Caco-2 (cell line): ENCODE measurements at regions not wholly inside any gene's neighbourhood (a gene's known extent, or its start where the extent isn't known, plus 50 kb on each side); places are given as distances from the start of the nearest gene placed in this dataset.

Experiments
- BruUV-seq: library from RNA; stranded (reverse); fragments of 400-500 nt; replicated peaks from 2 replicates; lab custom pipeline; 2021; lab: Mats Ljungman, UMichigan
- CTCF ChIA-PET: fragments of 300-600 bp; sonication (Branson Sonifier 250); formaldehyde crosslinking; loops from one replicate; lab custom pipeline; 2022; ENCODE audit warnings: antibody characterized with exemption; lab: Charles Lee
- POLR2A ChIA-PET: fragments of 300-600 bp; sonication (Branson Sonifier 250); formaldehyde crosslinking; loops from one replicate; lab custom pipeline; 2022; ENCODE audit warnings: antibody characterized with exemption; lab: Charles Lee
- DNase-seq, 2 experiments: peaks; one replicate each; pipeline versions ENCODE4 v3.0.0 to v3.0.0-alpha.2; 2020 to 2022
- H3K27me3 ChIP-seq: replicated peaks from 2 replicates; pipeline ENCODE4 v1.6.0; 2011; ENCODE audit warnings: low read length; ENCODE audit not compliant: control insufficient read depth, insufficient read depth
- H3K36me3 ChIP-seq: 2 replicates; pipeline ENCODE4 v1.5.1; 2011; ENCODE audit warnings: low read length; ENCODE audit not compliant: control insufficient read depth, insufficient read depth
- H3K4me1 ChIP-seq: fragments of 250-450 bp; sonication (Bioruptor Pico); 2 replicates; pipeline ENCODE4 v1.5.1; 2020; ENCODE audit warnings: mild to moderate bottlenecking
- H3K4me3 ChIP-seq: 2 replicates; pipeline ENCODE4 v1.5.1; 2011; ENCODE audit warnings: low read depth, mild to moderate bottlenecking, control low read depth, low read length
- H3K9me3 ChIP-seq: fragments of 250-450 bp; sonication (Bioruptor Pico); 2 replicates; pipeline ENCODE4 v1.5.1; 2020; ENCODE audit warnings: mild to moderate bottlenecking, moderate library complexity
- H3K27ac Mint-ChIP-seq: one replicate; pipeline ENCODE4 v1.8.0; 2022; ENCODE audit warnings: mixed read lengths; ENCODE audit not compliant: unreplicated experiment
- H3K27me3 Mint-ChIP-seq: one replicate; pipeline ENCODE4 v1.8.0; 2022; ENCODE audit warnings: mixed read lengths; ENCODE audit not compliant: insufficient read depth, unreplicated experiment
- H3K36me3 Mint-ChIP-seq: one replicate; pipeline ENCODE4 v1.8.0; 2022; ENCODE audit warnings: mild to moderate bottlenecking, mixed read lengths; ENCODE audit not compliant: insufficient read depth, unreplicated experiment
- H3K4me1 Mint-ChIP-seq: one replicate; pipeline ENCODE4 v1.8.0; 2022; ENCODE audit warnings: low read depth, mixed read lengths; ENCODE audit not compliant: unreplicated experiment
- H3K4me3 Mint-ChIP-seq: one replicate; pipeline ENCODE4 v1.8.0; 2022; ENCODE audit warnings: mild to moderate bottlenecking, moderate library complexity, mixed read lengths; ENCODE audit not compliant: unreplicated experiment
- H3K9me3 Mint-ChIP-seq: one replicate; pipeline ENCODE4 v1.8.0; 2022; ENCODE audit warnings: mixed read lengths; ENCODE audit not compliant: unreplicated experiment
- CTCF ChIP-seq, 2 experiments: fragments of 200-600 bp in 1 of 2; IDR thresholded peaks; 1 replicate in 1 of 2; 2 replicates in 1 of 2; pipeline versions ENCODE4 v1.5.1 to v1.8.0; 2011 to 2022; ENCODE audit warnings: antibody characterized with exemption in 1 of 2, control low read depth in 1 of 2, inconsistent platforms in 1 of 2, low read depth in 1 of 2, low read length in 1 of 2, mild to moderate bottlenecking in 1 of 2, moderate library complexity in 1 of 2; ENCODE audit not compliant: insufficient read depth in 1 of 2, severe bottlenecking in 1 of 2, unreplicated experiment in 1 of 2
- intact Hi-C: fragments of 100-400 bp; cut with micrococcal nuclease; formaldehyde crosslinking; loops from one replicate; pipeline ENCODE4 v1.10.0; 2022; ENCODE audit not compliant: unreplicated experiment

DNA sequence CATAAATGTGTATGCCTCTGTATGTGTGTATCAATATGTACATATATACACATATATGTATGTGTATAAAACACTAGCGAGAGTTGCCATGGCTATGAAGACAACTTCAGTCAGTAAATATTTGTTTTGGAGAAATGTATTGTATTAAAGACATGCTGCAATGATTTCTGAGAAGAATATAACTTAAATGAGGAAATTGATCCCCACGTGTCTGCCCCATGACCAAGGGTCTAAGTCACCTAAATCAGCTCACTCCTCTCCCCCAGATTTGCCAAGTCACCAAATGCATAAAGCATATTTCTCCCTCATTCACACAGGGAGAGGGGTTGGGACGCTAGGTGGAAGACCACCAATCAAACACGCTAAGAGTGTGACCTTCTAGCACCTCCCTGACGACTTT lies 58.3 kb upstream of the LYST start:
- no peaks in the 10 kb centered on the region for H3K27me3 Mint-ChIP-seq
- ChIA-PET CTCF (no interaction called here), POLR2A (no interaction called here)
- no peak for DNase-seq
- Histone ChIP-seq H3K4me1 (peaks cover 13% of the 10 kb centered on the region), H3K27me3 (no peaks in the 10 kb centered on the region), H3K36me3 (no peaks in the 10 kb centered on the region), H3K9me3 (no peaks in the 10 kb centered on the region), H3K4me3 (no peak overlapping the region)
- no peaks in the 10 kb centered on the region for H3K36me3 Mint-ChIP-seq
- TF ChIP-seq CTCF (IDR thresholded peaks at IDR 0.05; ENCODE audit: insufficient read depth in 1 of 2, low read depth in 1 of 2, low read length in 1 of 2, severe bottlenecking in 1 of 2, unreplicated experiment in 1 of 2): no peak
- peaks cover 15% of the 10 kb centered on the region for H3K4me1 Mint-ChIP-seq
- no peak overlapping the region for H3K4me3 Mint-ChIP-seq
- H3K27ac Mint-ChIP-seq: no peak overlapping the region
- intact Hi-C loops: no loop called here
- no TSS peak for BruUV-seq
- H3K9me3 Mint-ChIP-seq: no peaks in the 10 kb centered on the region

DNA sequence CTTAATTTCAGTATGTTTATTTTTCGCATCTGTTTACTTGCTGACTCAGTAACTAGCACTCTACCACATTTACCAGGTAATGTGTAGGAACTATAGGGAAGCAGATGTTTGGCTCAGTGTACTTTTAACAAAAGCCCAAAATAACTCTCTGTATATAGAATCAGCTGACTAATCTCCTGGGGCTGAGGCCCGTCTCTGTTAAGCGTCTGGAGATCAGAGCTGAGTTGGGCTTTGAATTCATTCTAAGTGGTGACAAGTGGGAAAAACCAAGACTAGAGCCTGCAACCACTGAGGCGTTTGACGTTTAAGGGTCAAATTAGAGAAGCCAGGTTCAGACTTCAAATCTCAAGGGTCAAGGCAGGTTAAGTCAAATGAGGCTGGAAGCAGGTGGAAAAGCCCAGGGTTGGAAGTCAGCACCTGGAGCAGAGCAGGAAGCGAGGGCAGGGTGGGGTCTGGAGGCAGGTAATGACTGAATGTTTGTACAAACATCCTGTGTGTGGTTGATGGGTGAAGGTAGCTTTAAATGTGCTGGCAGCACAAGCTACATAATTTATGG lies 56.8 kb upstream of the LYST start:
- CTCF ChIA-PET: no interaction called here
- intact Hi-C loops: no loop called here

GRCh38 chr1:235920596-235921375 lies 54.1 kb upstream of the LYST start:
- Mint-ChIP-seq H3K4me1 (peaks cover 18% of the 10 kb centered on the region), H3K27me3 (no peaks in the 10 kb centered on the region), H3K27ac (no peak overlapping the region), H3K36me3 (no peaks in the 10 kb centered on the region), H3K4me3 (no peak overlapping the region), H3K9me3 (no peaks in the 10 kb centered on the region)
- CTCF ChIA-PET: interaction anchor here (0.6 kb wide), 1 partner anchor 25 kb away, joined by 3 read pairs; no protein-coding TSS in a partner anchor
- intact Hi-C loops: no loop called here
- POLR2A ChIA-PET: interaction anchor here (0.5 kb wide), 1 partner anchor 28 kb away, joined by 3 read pairs; no protein-coding TSS in a partner anchor
- Histone ChIP-seq H3K4me1 (peaks cover 17% of the 10 kb centered on the region), H3K27me3 (no peaks in the 10 kb centered on the region), H3K9me3 (no peaks in the 10 kb centered on the region), H3K4me3 (no peak overlapping the region), H3K36me3 (no peaks in the 10 kb centered on the region)
- DNase-seq: peak in 1 of 2 experiments; percentile 16
- TF ChIP-seq CTCF (IDR thresholded peaks at IDR 0.05; ENCODE audit: insufficient read depth in 1 of 2, low read depth in 1 of 2, low read length in 1 of 2, severe bottlenecking in 1 of 2, unreplicated experiment in 1 of 2): no peak
- BruUV-seq: no TSS peak

More for the DNA sequence above, 56.8 kb upstream of the LYST start:
- Histone ChIP-seq H3K4me1 (peaks cover 17% of the 10 kb centered on the region), H3K9me3 (no peaks in the 10 kb centered on the region), H3K27me3 (no peaks in the 10 kb centered on the region), H3K36me3 (no peaks in the 10 kb centered on the region), H3K4me3 (no peak overlapping the region)
- TF ChIP-seq CTCF (IDR thresholded peaks at IDR 0.05; ENCODE audit: insufficient read depth in 1 of 2, low read depth in 1 of 2, low read length in 1 of 2, severe bottlenecking in 1 of 2, unreplicated experiment in 1 of 2): no peak
- peaks cover 18% of the 10 kb centered on the region for H3K4me1 Mint-ChIP-seq
- H3K4me3 Mint-ChIP-seq: no peak overlapping the region
- POLR2A ChIA-PET: no interaction called here
- no peak for DNase-seq
- no peak overlapping the region for H3K27ac Mint-ChIP-seq
- no peaks in the 10 kb centered on the region for H3K27me3 Mint-ChIP-seq
- no peaks in the 10 kb centered on the region for H3K9me3 Mint-ChIP-seq
- no TSS peak for BruUV-seq
- H3K36me3 Mint-ChIP-seq: no peaks in the 10 kb centered on the region
